ENCODE measurements at regions not wholly inside any gene's neighbourhood (a gene's known extent, or its start where the extent isn't known, plus 50 kb on each side); places are given as distances from the start of the nearest gene placed in this dataset.

GRCh38 chr21:17442165-17442564, 70.7 kb upstream of the CXADR start:
- H3K4me1 Mint-ChIP-seq (ENCODE audit: low read depth) = no peaks in the 10 kb centered on the region
- ChIA-PET POLR2A (interaction anchor here (0.5 kb wide), 1 partner anchor 10 kb away, joined by 3 read pairs; no protein-coding TSS in a partner anchor), CTCF (interaction anchor here (1.6 kb wide), 1 partner anchor 10 kb away, joined by 4 read pairs; no protein-coding TSS in a partner anchor)
- no peak overlapping the region for H3K27ac Mint-ChIP-seq
- no peaks in the 10 kb centered on the region for H3K36me3 Mint-ChIP-seq (ENCODE audit: low read depth)
- H3K9me3 Mint-ChIP-seq = no peaks in the 10 kb centered on the region
- peaks cover 9% of the 10 kb centered on the region for H3K27me3 Mint-ChIP-seq
- intact Hi-C loops (cut with micrococcal nuclease) = no loop called here
- no peak overlapping the region for H3K4me3 Mint-ChIP-seq
- TF ChIP-seq CTCF (IDR thresholded peaks at IDR 0.05) = no peak
- DNase-seq (no peak), ATAC-seq (no peak)

- DNase-seq (no peak), ATAC-seq (no peak)
- no peak overlapping the region for H3K4me3 Mint-ChIP-seq
- intact Hi-C loops (cut with micrococcal nuclease) = no loop called here
- H3K36me3 Mint-ChIP-seq (ENCODE audit: low read depth) = no peaks in the 10 kb centered on the region
- H3K4me1 Mint-ChIP-seq (ENCODE audit: low read depth) = no peaks in the 10 kb centered on the region
- H3K9me3 Mint-ChIP-seq = no peaks in the 10 kb centered on the region
- TF ChIP-seq CTCF (IDR thresholded peaks at IDR 0.05) = no peak
- H3K27ac Mint-ChIP-seq = no peak overlapping the region
- ChIA-PET POLR2A (no interaction called here), CTCF (interaction anchor here (0.6 kb wide), 1 partner anchor 65 kb away, joined by 3 read pairs; no protein-coding TSS in a partner anchor)
- H3K27me3 Mint-ChIP-seq = peaks cover 4% of the 10 kb centered on the region
These were observed 68.0 kb upstream of the CXADR start for GRCh38 chr21:17444828-17445227.

- TF ChIP-seq CTCF (IDR thresholded peaks at IDR 0.05) = no peak
- Mint-ChIP-seq H3K27me3 (peaks cover 5% of the 10 kb centered on the region), H3K4me1 (ENCODE audit: low read depth) (no peaks in the 10 kb centered on the region), H3K36me3 (ENCODE audit: low read depth) (no peaks in the 10 kb centered on the region), H3K4me3 (no peak overlapping the region), H3K9me3 (no peaks in the 10 kb centered on the region), H3K27ac (no peak overlapping the region)
- ChIA-PET POLR2A (no interaction called here), CTCF (no interaction called here)
- ATAC-seq (no peak), DNase-seq (no peak)
- intact Hi-C loops (cut with micrococcal nuclease) = no loop called here
These were observed 66.1 kb upstream of the CXADR start for GRCh38 chr21:17446737-17447136.

- Mint-ChIP-seq H3K27ac (no peak overlapping the region), H3K4me3 (no peak overlapping the region), H3K27me3 (peaks cover 9% of the 10 kb centered on the region), H3K9me3 (no peaks in the 10 kb centered on the region), H3K4me1 (ENCODE audit: low read depth) (no peaks in the 10 kb centered on the region), H3K36me3 (ENCODE audit: low read depth) (no peaks in the 10 kb centered on the region)
- ChIA-PET POLR2A (no interaction called here), CTCF (no interaction called here)
- DNase-seq (no peak), ATAC-seq (no peak)
- intact Hi-C loops (cut with micrococcal nuclease) = no loop called here
- TF ChIP-seq CTCF (IDR thresholded peaks at IDR 0.05) = no peak
These were observed 63.1 kb upstream of the CXADR start for GRCh38 chr21:17449701-17450100.

- Mint-ChIP-seq H3K27ac (no peak overlapping the region), H3K4me1 (ENCODE audit: low read depth) (no peaks in the 10 kb centered on the region), H3K9me3 (no peaks in the 10 kb centered on the region), H3K27me3 (peaks cover 9% of the 10 kb centered on the region), H3K36me3 (ENCODE audit: low read depth) (no peaks in the 10 kb centered on the region), H3K4me3 (no peak overlapping the region)
- POLR2A ChIA-PET = interaction anchor here (0.6 kb wide), 2 partner anchors 9 to 43 kb away, joined by 3 read pairs; no protein-coding TSS in a partner anchor
- no peak for TF ChIP-seq CTCF (IDR thresholded peaks at IDR 0.05)
- ATAC-seq = no peak
- intact Hi-C loops (cut with micrococcal nuclease) = no loop called here
- DNase-seq = no peak
- CTCF ChIA-PET = interaction anchor here (0.8 to 1.3 kb wide), 2 partner anchors 8 to 64 kb away, joined by 3 to 4 read pairs; no protein-coding TSS in a partner anchor
These were observed 61.4 kb upstream of the CXADR start for GRCh38 chr21:17451364-17451891.
